ENCODE measurements at regions not wholly inside any gene's neighbourhood (a gene's known extent, or its start where the extent isn't known, plus 50 kb on each side); places are given as distances from the start of the nearest gene placed in this dataset.
"Not testable (repeated sequence)": the region's sequence is repeated elsewhere in the genome, so short reads cannot be mapped to it uniquely, and the experiment has no call there.

- no peaks in the 10 kb centered on the region for H3K9me3 Mint-ChIP-seq (ENCODE audit: unreplicated experiment)
- H3K27me3 Mint-ChIP-seq (ENCODE audit: unreplicated experiment) = no peaks in the 10 kb centered on the region
- no peak for TF ChIP-seq CTCF (IDR thresholded peaks at IDR 0.05; ENCODE audit: partially characterized antibody, unreplicated experiment)
- no peak for DNase-seq
- H3K4me1 Mint-ChIP-seq (ENCODE audit: low read depth, unreplicated experiment) = no peaks in the 10 kb centered on the region
- H3K36me3 Mint-ChIP-seq (ENCODE audit: unreplicated experiment) = no peaks in the 10 kb centered on the region
- no peak overlapping the region for H3K4me3 Mint-ChIP-seq (ENCODE audit: unreplicated experiment)
- no peak overlapping the region for H3K27ac Mint-ChIP-seq (ENCODE audit: unreplicated experiment)
Observed at GRCh38 chrX:56429581-56429980, 133.8 kb upstream of the UBQLN2 start.

GRCh38 chrX:56451981-56452380 is 111.4 kb upstream of the UBQLN2 start:
- H3K4me1 Mint-ChIP-seq (ENCODE audit: low read depth, unreplicated experiment); H3K9me3 Mint-ChIP-seq (ENCODE audit: unreplicated experiment); DNase-seq; H3K36me3 Mint-ChIP-seq (ENCODE audit: unreplicated experiment); H3K4me3 Mint-ChIP-seq (ENCODE audit: unreplicated experiment); H3K27ac Mint-ChIP-seq (ENCODE audit: unreplicated experiment); H3K27me3 Mint-ChIP-seq (ENCODE audit: unreplicated experiment): not testable (repeated sequence)

- Mint-ChIP-seq H3K4me3 (ENCODE audit: unreplicated experiment) (no peak overlapping the region), H3K36me3 (ENCODE audit: unreplicated experiment) (no peaks in the 10 kb centered on the region), H3K4me1 (ENCODE audit: low read depth, unreplicated experiment) (no peaks in the 10 kb centered on the region), H3K9me3 (ENCODE audit: unreplicated experiment) (no peaks in the 10 kb centered on the region), H3K27ac (ENCODE audit: unreplicated experiment) (no peak overlapping the region), H3K27me3 (ENCODE audit: unreplicated experiment) (no peaks in the 10 kb centered on the region)
- TF ChIP-seq CTCF (IDR thresholded peaks at IDR 0.05; ENCODE audit: partially characterized antibody, unreplicated experiment) = no peak
- DNase-seq = no peak
Observed at GRCh38 chrX:56462389-56462788, 101.0 kb upstream of the UBQLN2 start.

GRCh38 chrX:56468441-56468840 is 95.0 kb upstream of the UBQLN2 start:
- no peak overlapping the region for H3K4me3 Mint-ChIP-seq (ENCODE audit: unreplicated experiment)
- no peaks in the 10 kb centered on the region for H3K9me3 Mint-ChIP-seq (ENCODE audit: unreplicated experiment)
- no peaks in the 10 kb centered on the region for H3K27me3 Mint-ChIP-seq (ENCODE audit: unreplicated experiment)
- H3K4me1 Mint-ChIP-seq (ENCODE audit: low read depth, unreplicated experiment) = no peaks in the 10 kb centered on the region
- H3K27ac Mint-ChIP-seq (ENCODE audit: unreplicated experiment) = no peak overlapping the region
- no peak for TF ChIP-seq CTCF (IDR thresholded peaks at IDR 0.05; ENCODE audit: partially characterized antibody, unreplicated experiment)
- no peaks in the 10 kb centered on the region for H3K36me3 Mint-ChIP-seq (ENCODE audit: unreplicated experiment)
- no peak for DNase-seq

GRCh38 chrX:56494923-56495322 is 68.5 kb upstream of the UBQLN2 start:
- H3K27ac Mint-ChIP-seq (ENCODE audit: unreplicated experiment); H3K4me1 Mint-ChIP-seq (ENCODE audit: low read depth, unreplicated experiment); H3K4me3 Mint-ChIP-seq (ENCODE audit: unreplicated experiment); H3K9me3 Mint-ChIP-seq (ENCODE audit: unreplicated experiment); H3K27me3 Mint-ChIP-seq (ENCODE audit: unreplicated experiment); H3K36me3 Mint-ChIP-seq (ENCODE audit: unreplicated experiment); DNase-seq: not testable (repeated sequence)

- Mint-ChIP-seq H3K4me3 (ENCODE audit: unreplicated experiment) (no peak overlapping the region), H3K27ac (ENCODE audit: unreplicated experiment) (no peak overlapping the region), H3K9me3 (ENCODE audit: unreplicated experiment) (no peaks in the 10 kb centered on the region), H3K36me3 (ENCODE audit: unreplicated experiment) (no peaks in the 10 kb centered on the region), H3K4me1 (ENCODE audit: low read depth, unreplicated experiment) (no peaks in the 10 kb centered on the region), H3K27me3 (ENCODE audit: unreplicated experiment) (no peaks in the 10 kb centered on the region)
- no peak for TF ChIP-seq CTCF (IDR thresholded peaks at IDR 0.05; ENCODE audit: partially characterized antibody, unreplicated experiment)
- no peak for DNase-seq
Observed at GRCh38 chrX:56498756-56499155, 64.7 kb upstream of the UBQLN2 start.
